ENCODE measurements at regions not wholly inside any gene's neighbourhood (a gene's known extent, or its start where the extent isn't known, plus 50 kb on each side); places are given as distances from the start of the nearest gene placed in this dataset.

GRCh38 chr14:53836551-53836950 is 120.1 kb downstream of the BMP4 start:
- TF ChIP-seq POLR2A (IDR thresholded peaks at IDR 0.05) (no peak), CTCF (IDR thresholded peaks at IDR 0.05) (no peak)
- Histone ChIP-seq H3K9me3 (no peaks in the 10 kb centered on the region), H3K27ac (no peak overlapping the region), H3K27me3 (no peaks in the 10 kb centered on the region), H3K4me3 (no peak overlapping the region), H3K4me1 (no peaks in the 10 kb centered on the region), H3K36me3 (no peaks in the 10 kb centered on the region)
- no peak for DNase-seq

- Histone ChIP-seq H3K4me3 (no peak overlapping the region), H3K9me3 (no peaks in the 10 kb centered on the region), H3K27ac (no peak overlapping the region), H3K27me3 (no peaks in the 10 kb centered on the region), H3K36me3 (no peaks in the 10 kb centered on the region), H3K4me1 (no peaks in the 10 kb centered on the region)
- DNase-seq, result no peak
- TF ChIP-seq CTCF (IDR thresholded peaks at IDR 0.05) (no peak), POLR2A (IDR thresholded peaks at IDR 0.05) (no peak)
Observed at GRCh38 chr14:53828820-53829219, 127.8 kb downstream of the BMP4 start.

- no peak overlapping the region for H3K4me3 ChIP-seq
- H3K9me3 ChIP-seq, result no peaks in the 10 kb centered on the region
- DNase-seq, result no peak
- TF ChIP-seq POLR2A (IDR thresholded peaks at IDR 0.05) (no peak), CTCF (IDR thresholded peaks at IDR 0.05) (no peak)
- H3K36me3 ChIP-seq, result no peaks in the 10 kb centered on the region
- H3K27me3 ChIP-seq, result no peaks in the 10 kb centered on the region
- no peak overlapping the region for H3K27ac ChIP-seq
- H3K4me1 ChIP-seq, result no peaks in the 10 kb centered on the region
Observed at GRCh38 chr14:53824061-53824460, 132.6 kb downstream of the BMP4 start.

GRCh38 chr14:53814392-53814791 is 142.2 kb downstream of the BMP4 start:
- Histone ChIP-seq H3K4me3 (no peak overlapping the region), H3K27ac (no peak overlapping the region), H3K27me3 (no peaks in the 10 kb centered on the region), H3K9me3 (no peaks in the 10 kb centered on the region), H3K36me3 (no peaks in the 10 kb centered on the region), H3K4me1 (no peaks in the 10 kb centered on the region)
- DNase-seq, result no peak
- no peak for TF ChIP-seq CTCF (IDR thresholded peaks at IDR 0.05)

GRCh38 chr14:53810221-53810620 is 146.4 kb downstream of the BMP4 start:
- H3K4me1 ChIP-seq, result no peaks in the 10 kb centered on the region
- no peak overlapping the region for H3K4me3 ChIP-seq
- H3K27me3 ChIP-seq, result no peaks in the 10 kb centered on the region
- no peak overlapping the region for H3K27ac ChIP-seq
- H3K9me3 ChIP-seq, result no peaks in the 10 kb centered on the region
- no peaks in the 10 kb centered on the region for H3K36me3 ChIP-seq
- DNase-seq, result no peak
- no peak for TF ChIP-seq POLR2A (IDR thresholded peaks at IDR 0.05)
- TF ChIP-seq CTCF (IDR thresholded peaks at IDR 0.05), result no peak

- Histone ChIP-seq H3K4me3 (no peak overlapping the region), H3K4me1 (no peaks in the 10 kb centered on the region), H3K27me3 (no peaks in the 10 kb centered on the region), H3K36me3 (no peaks in the 10 kb centered on the region), H3K27ac (no peak overlapping the region), H3K9me3 (no peaks in the 10 kb centered on the region)
- TF ChIP-seq POLR2A (IDR thresholded peaks at IDR 0.05), result no peak
- no peak for TF ChIP-seq CTCF (IDR thresholded peaks at IDR 0.05)
- DNase-seq, result no peak
Observed at GRCh38 chr14:53808042-53808441, 148.6 kb downstream of the BMP4 start.
